ENCODE measurements at regions not wholly inside any gene's neighbourhood (a gene's known extent, or its start where the extent isn't known, plus 50 kb on each side); places are given as distances from the start of the nearest gene placed in this dataset.

- H3K4me2 ChIP-seq (ENCODE audit: low read length) = peak overlapping the region; percentile 42
- TF ChIP-seq EZH2 (IDR thresholded peaks at IDR 0.05; ENCODE audit: borderline replicate concordance, low read length) (no peak), CTCF (IDR thresholded peaks at IDR 0.05; ENCODE audit: low read length) (peak; percentile 91)
- no peak overlapping the region for H3K4me3 ChIP-seq (ENCODE audit: low read depth, low read length, poor library complexity, severe bottlenecking)
Measured at GRCh38 chr3:10738688-10739372, 77.2 kb upstream of the SLC6A11 start.

GRCh38 chr3:10740954-10741353 lies 75.1 kb upstream of the SLC6A11 start:
- no peaks in the 10 kb centered on the region for H3K27me3 ChIP-seq (ENCODE audit: insufficient read depth, low read length)

More at GRCh38 chr3:10738688-10739372, 77.2 kb upstream of the SLC6A11 start:
- Histone ChIP-seq H4K20me1 (ENCODE audit: insufficient read depth, low read length) (no peaks in the 10 kb centered on the region), H3K9ac (ENCODE audit: low read length) (no peak overlapping the region), H3K27ac (ENCODE audit: low read depth, low read length, poor library complexity, severe bottlenecking) (no peak overlapping the region), H2AFZ (ENCODE audit: low read length) (no peak overlapping the region), H3K9me2 (ENCODE audit: low read depth, low read length) (no peaks in the 10 kb centered on the region), H3K36me3 (ENCODE audit: insufficient read depth, low read length) (no peaks in the 10 kb centered on the region), H3K9me3 (ENCODE audit: low read length) (no peaks in the 10 kb centered on the region), H3K4me1 (ENCODE audit: insufficient read depth, low read length, severe bottlenecking) (no peaks in the 10 kb centered on the region), H3K79me2 (ENCODE audit: insufficient read depth, low read length) (no peaks in the 10 kb centered on the region), H3K27me3 (ENCODE audit: insufficient read depth, low read length) (no peaks in the 10 kb centered on the region), H3F3A (ENCODE audit: insufficient read depth, low read length) (no peaks in the 10 kb centered on the region)

GRCh38 chr3:10741891-10742671 lies 73.9 kb upstream of the SLC6A11 start:
- Histone ChIP-seq H3F3A (ENCODE audit: insufficient read depth, low read length) (no peaks in the 10 kb centered on the region), H3K36me3 (ENCODE audit: insufficient read depth, low read length) (no peaks in the 10 kb centered on the region), H3K9me3 (ENCODE audit: low read length) (no peaks in the 10 kb centered on the region), H3K4me1 (ENCODE audit: insufficient read depth, low read length, severe bottlenecking) (no peaks in the 10 kb centered on the region), H3K4me3 (ENCODE audit: low read depth, low read length, poor library complexity, severe bottlenecking) (no peak overlapping the region), H2AFZ (ENCODE audit: low read length) (no peak overlapping the region), H3K9me2 (ENCODE audit: low read depth, low read length) (no peaks in the 10 kb centered on the region), H3K79me2 (ENCODE audit: insufficient read depth, low read length) (no peaks in the 10 kb centered on the region), H3K27ac (ENCODE audit: low read depth, low read length, poor library complexity, severe bottlenecking) (no peak overlapping the region), H3K27me3 (ENCODE audit: insufficient read depth, low read length) (no peaks in the 10 kb centered on the region), H4K20me1 (ENCODE audit: insufficient read depth, low read length) (no peaks in the 10 kb centered on the region), H3K9ac (ENCODE audit: low read length) (no peak overlapping the region), H3K4me2 (ENCODE audit: low read length) (no peak overlapping the region)
- TF ChIP-seq EZH2 (IDR thresholded peaks at IDR 0.05; ENCODE audit: borderline replicate concordance, low read length) (no peak), CTCF (IDR thresholded peaks at IDR 0.05; ENCODE audit: low read length) (no peak)

More at GRCh38 chr3:10740954-10741353, 75.1 kb upstream of the SLC6A11 start:
- no peak overlapping the region for H2AFZ ChIP-seq (ENCODE audit: low read length)
- no peaks in the 10 kb centered on the region for H3K36me3 ChIP-seq (ENCODE audit: insufficient read depth, low read length)
- H3K9ac ChIP-seq (ENCODE audit: low read length) = no peak overlapping the region
- no peaks in the 10 kb centered on the region for H3K79me2 ChIP-seq (ENCODE audit: insufficient read depth, low read length)
- no peaks in the 10 kb centered on the region for H3K9me2 ChIP-seq (ENCODE audit: low read depth, low read length)
- H3K4me2 ChIP-seq (ENCODE audit: low read length) = no peak overlapping the region
- H3K27ac ChIP-seq (ENCODE audit: low read depth, low read length, poor library complexity, severe bottlenecking) = no peak overlapping the region
- no peak for TF ChIP-seq CTCF (IDR thresholded peaks at IDR 0.05; ENCODE audit: low read length)
- no peak for TF ChIP-seq EZH2 (IDR thresholded peaks at IDR 0.05; ENCODE audit: borderline replicate concordance, low read length)
- no peaks in the 10 kb centered on the region for H4K20me1 ChIP-seq (ENCODE audit: insufficient read depth, low read length)
- no peaks in the 10 kb centered on the region for H3K4me1 ChIP-seq (ENCODE audit: insufficient read depth, low read length, severe bottlenecking)
- no peaks in the 10 kb centered on the region for H3F3A ChIP-seq (ENCODE audit: insufficient read depth, low read length)
- H3K4me3 ChIP-seq (ENCODE audit: low read depth, low read length, poor library complexity, severe bottlenecking) = no peak overlapping the region
- H3K9me3 ChIP-seq (ENCODE audit: low read length) = no peaks in the 10 kb centered on the region

Data from OCI-LY1 (cell line).